Nephron progenitor cell (in vitro differentiated cells): ENCODE measurements at regions not wholly inside any gene's neighbourhood (a gene's known extent, or its start where the extent isn't known, plus 50 kb on each side); places are given as distances from the start of the nearest gene placed in this dataset.

Source experiments
- DNase-seq: peaks from one replicate; pipeline ENCODE4 v3.0.0; 2021
- H3K27ac Mint-ChIP-seq: 2 replicates; pipeline ENCODE4 v1.8.0; 2021; ENCODE audit warnings: mild to moderate bottlenecking, moderate library complexity, mixed read lengths
- H3K27me3 Mint-ChIP-seq: 2 replicates; pipeline ENCODE4 v1.8.0; 2021; ENCODE audit warnings: mild to moderate bottlenecking, low read depth, mixed read lengths; ENCODE audit not compliant: poor library complexity
- H3K36me3 Mint-ChIP-seq: 2 replicates; pipeline ENCODE4 v1.8.0; 2021; ENCODE audit warnings: low read depth, mixed read lengths
- H3K4me1 Mint-ChIP-seq: 2 replicates; pipeline ENCODE4 v1.8.0; 2021; ENCODE audit warnings: mixed read lengths
- H3K4me3 Mint-ChIP-seq: 2 replicates; pipeline ENCODE4 v1.8.0; 2021; ENCODE audit warnings: mild to moderate bottlenecking, moderate library complexity, mixed read lengths
- H3K9me3 Mint-ChIP-seq: 2 replicates; pipeline ENCODE4 v1.8.0; 2021; ENCODE audit warnings: mild to moderate bottlenecking, moderate library complexity, mixed read lengths
- TF ChIP-seq, protein P1 (sequence below): fragments of 200-600 bp; sonication (generic); IDR thresholded peaks from 2 replicates; pipeline ENCODE4 v1.5.0; 2021; ENCODE audit warnings: antibody characterized with exemption

- peaks cover 81% of the 10 kb centered on the region for H3K9me3 Mint-ChIP-seq
- H3K27me3 Mint-ChIP-seq, result no peaks in the 10 kb centered on the region
- H3K4me1 Mint-ChIP-seq, result no peaks in the 10 kb centered on the region
- H3K27ac Mint-ChIP-seq, result no peak overlapping the region
- H3K36me3 Mint-ChIP-seq, result peaks cover 65% of the 10 kb centered on the region
- TF ChIP-seq, protein P1, sequence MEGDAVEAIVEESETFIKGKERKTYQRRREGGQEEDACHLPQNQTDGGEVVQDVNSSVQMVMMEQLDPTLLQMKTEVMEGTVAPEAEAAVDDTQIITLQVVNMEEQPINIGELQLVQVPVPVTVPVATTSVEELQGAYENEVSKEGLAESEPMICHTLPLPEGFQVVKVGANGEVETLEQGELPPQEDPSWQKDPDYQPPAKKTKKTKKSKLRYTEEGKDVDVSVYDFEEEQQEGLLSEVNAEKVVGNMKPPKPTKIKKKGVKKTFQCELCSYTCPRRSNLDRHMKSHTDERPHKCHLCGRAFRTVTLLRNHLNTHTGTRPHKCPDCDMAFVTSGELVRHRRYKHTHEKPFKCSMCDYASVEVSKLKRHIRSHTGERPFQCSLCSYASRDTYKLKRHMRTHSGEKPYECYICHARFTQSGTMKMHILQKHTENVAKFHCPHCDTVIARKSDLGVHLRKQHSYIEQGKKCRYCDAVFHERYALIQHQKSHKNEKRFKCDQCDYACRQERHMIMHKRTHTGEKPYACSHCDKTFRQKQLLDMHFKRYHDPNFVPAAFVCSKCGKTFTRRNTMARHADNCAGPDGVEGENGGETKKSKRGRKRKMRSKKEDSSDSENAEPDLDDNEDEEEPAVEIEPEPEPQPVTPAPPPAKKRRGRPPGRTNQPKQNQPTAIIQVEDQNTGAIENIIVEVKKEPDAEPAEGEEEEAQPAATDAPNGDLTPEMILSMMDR, result no peak
- no peak overlapping the region for H3K4me3 Mint-ChIP-seq
- no peak for DNase-seq
These were observed 633.3 kb downstream of the ANKRD50 start for GRCh38 chr4:124079174-124079780.

DNA sequence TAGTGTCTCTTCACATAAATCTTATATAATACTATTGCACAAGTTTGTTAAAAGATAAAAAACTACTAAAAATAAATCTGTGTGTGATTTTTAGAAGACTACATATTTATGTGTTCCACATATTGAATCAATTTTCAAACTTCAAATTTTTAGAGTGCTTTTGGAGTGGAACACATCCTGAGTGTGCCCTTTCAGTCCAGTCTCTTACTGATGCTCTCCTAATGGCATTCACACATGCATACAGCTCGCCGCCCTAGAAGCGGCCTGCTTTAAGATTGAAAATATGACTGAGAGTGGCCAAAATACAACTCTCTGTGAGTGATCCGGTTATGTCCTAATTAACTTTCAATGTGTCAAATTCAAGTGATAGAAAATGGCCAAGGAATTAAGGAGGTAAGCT lies 628.8 kb downstream of the ANKRD50 start:
- TF ChIP-seq, protein P1, result no peak
- H3K27ac Mint-ChIP-seq, result no peak overlapping the region
- H3K27me3 Mint-ChIP-seq, result no peaks in the 10 kb centered on the region
- no peak overlapping the region for H3K4me3 Mint-ChIP-seq
- H3K9me3 Mint-ChIP-seq, result peaks cover 40% of the 10 kb centered on the region
- peaks cover 7% of the 10 kb centered on the region for H3K4me1 Mint-ChIP-seq
- peaks cover 30% of the 10 kb centered on the region for H3K36me3 Mint-ChIP-seq
- DNase-seq, result no peak

GRCh38 chr4:124085561-124086180 lies 626.9 kb downstream of the ANKRD50 start:
- no peak for DNase-seq
- Mint-ChIP-seq H3K9me3 (peaks cover 24% of the 10 kb centered on the region), H3K27ac (no peak overlapping the region), H3K4me1 (peaks cover 8% of the 10 kb centered on the region), H3K36me3 (peaks cover 13% of the 10 kb centered on the region), H3K27me3 (no peaks in the 10 kb centered on the region), H3K4me3 (no peak overlapping the region)
- TF ChIP-seq, protein P1, result no peak

DNA sequence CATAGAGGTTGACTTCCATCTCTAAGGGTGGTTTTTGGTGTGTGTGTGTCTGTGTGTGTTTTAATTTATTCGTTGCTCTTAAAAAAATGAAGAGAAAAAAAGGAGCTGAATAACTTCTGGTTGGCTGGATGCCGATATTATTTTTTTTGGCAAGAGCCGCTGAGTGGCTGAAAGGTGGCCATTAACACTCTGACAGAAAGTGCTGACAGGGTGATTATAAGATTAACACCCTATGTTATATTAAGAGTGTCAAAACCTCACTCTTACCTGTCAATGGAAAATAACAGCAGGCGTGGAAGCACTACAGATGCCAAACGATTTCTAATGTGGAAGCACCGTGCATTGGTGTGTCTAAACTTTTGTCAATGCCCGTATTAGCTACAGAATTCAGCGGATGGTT lies 622.5 kb downstream of the ANKRD50 start:
- Mint-ChIP-seq H3K4me3 (no peak overlapping the region), H3K9me3 (peaks cover 19% of the 10 kb centered on the region), H3K4me1 (peaks cover 19% of the 10 kb centered on the region), H3K27ac (no peak overlapping the region), H3K27me3 (no peaks in the 10 kb centered on the region), H3K36me3 (peaks cover 21% of the 10 kb centered on the region)
- TF ChIP-seq, protein P1, result no peak
- DNase-seq, result no peak

- no peaks in the 10 kb centered on the region for H3K27me3 Mint-ChIP-seq
- H3K36me3 Mint-ChIP-seq, result peaks cover 25% of the 10 kb centered on the region
- no peak for DNase-seq
- peaks cover 24% of the 10 kb centered on the region for H3K4me1 Mint-ChIP-seq
- TF ChIP-seq, protein P1, result no peak
- no peak overlapping the region for H3K4me3 Mint-ChIP-seq
- peaks cover 31% of the 10 kb centered on the region for H3K9me3 Mint-ChIP-seq
- H3K27ac Mint-ChIP-seq, result no peak overlapping the region
These were observed 620.4 kb downstream of the ANKRD50 start for GRCh38 chr4:124092101-124092500.

GRCh38 chr4:124092541-124092984 lies 620.0 kb downstream of the ANKRD50 start:
- Mint-ChIP-seq H3K9me3 (peaks cover 36% of the 10 kb centered on the region), H3K27ac (no peak overlapping the region), H3K36me3 (peaks cover 29% of the 10 kb centered on the region), H3K4me3 (no peak overlapping the region), H3K4me1 (peaks cover 24% of the 10 kb centered on the region), H3K27me3 (no peaks in the 10 kb centered on the region)
- DNase-seq, result no peak
- TF ChIP-seq, protein P1, result no peak
